Right renal cortex interstitium (tissue), 3 donors: ENCODE measurements at regions not wholly inside any gene's neighbourhood (a gene's known extent, or its start where the extent isn't known, plus 50 kb on each side); places are given as distances from the start of the nearest gene placed in this dataset.

Source experiments
- DNase-seq, 3 donors: peaks; one replicate each; pipeline ENCODE4 v3.0.0-alpha.2; 2013; ENCODE audit warnings: low read depth in 3 of 3, low spot score in 2 of 3

GRCh38 chrX:82070948-82071347, 869.0 kb downstream of the SH3BGRL start:
- DNase-seq = no peak

DNA sequence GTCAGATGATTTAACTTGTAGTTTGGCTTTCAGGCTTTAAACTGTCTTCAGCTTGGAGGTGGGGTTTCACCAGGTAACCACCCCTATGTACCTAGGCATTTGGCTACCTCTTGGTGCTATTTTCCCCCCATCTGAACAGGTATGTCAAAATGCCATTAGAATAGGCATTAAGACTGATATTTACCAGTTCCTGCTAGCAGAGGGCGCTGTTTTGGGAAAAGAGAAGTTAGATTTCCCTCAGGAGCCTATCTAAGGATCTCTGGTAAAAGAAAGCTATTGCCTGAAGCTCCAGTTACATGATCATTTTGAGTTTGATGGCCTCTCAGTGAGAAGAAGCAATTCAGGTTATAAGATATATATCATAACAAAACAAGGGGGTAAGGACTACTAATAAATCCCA, 879.1 kb downstream of the SH3BGRL start:
- no peak for DNase-seq

GRCh38 chrX:82087699-82088098, 885.8 kb downstream of the SH3BGRL start:
- DNase-seq = no peak

GRCh38 chrX:82092307-82092706, 890.4 kb downstream of the SH3BGRL start:
- no peak for DNase-seq

DNA sequence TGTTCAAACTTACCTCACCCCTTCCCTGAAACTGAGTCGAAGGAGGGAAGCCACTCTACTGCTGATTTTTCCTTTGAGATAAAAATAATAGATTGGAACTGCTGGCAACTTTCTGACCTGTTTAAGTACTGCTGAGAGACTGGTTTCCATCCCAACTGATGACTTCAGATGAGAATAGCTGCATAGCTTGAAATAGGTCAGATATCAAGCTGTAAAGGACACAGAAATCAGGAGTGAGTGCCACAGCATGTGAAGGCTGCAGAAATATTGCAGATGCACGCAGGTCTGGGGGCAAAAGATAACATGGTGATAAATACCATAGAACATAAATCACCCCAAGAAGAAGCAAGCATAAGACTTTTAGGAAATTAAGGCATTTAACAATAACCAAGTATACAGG, 923.2 kb downstream of the SH3BGRL start:
- DNase-seq = no peak

DNA sequence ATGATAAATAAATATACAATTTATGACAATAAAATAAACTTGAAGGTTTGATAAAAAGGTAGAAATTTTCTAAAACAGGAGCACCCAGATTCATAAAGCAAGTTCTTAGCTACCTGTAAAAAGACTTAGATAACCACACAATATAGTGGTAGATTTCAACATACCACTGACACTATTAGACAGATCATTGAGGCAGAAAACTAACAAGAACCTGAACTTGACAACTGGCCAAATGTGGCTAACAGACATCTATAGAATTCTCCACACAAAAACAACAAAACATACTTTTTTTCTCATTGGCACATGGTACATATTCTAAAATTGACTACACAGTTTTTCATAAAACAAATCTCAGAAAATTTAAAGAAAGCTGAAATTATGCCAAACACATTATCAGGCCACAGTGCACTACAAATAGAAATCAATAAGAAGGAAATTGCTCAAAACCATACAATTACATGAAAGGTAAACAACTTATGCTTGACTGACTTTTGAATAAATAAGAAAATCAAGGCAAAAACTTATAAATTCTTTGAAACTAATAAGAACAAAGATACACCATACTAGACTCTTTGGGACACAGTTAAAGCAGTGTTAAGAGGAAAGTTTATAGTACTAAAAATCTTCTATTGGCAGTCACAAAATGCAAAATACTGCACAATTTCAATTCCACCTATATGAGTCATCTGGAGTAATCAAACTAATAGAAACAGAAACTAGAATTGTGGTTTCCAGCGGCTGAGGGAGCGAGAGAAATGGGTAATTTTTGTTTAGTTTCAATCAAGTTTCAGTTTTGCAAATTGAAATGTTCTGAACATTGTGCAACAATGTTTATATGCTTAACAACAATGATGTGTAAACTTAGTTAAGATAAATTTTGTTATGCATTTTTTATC, 925.6 kb downstream of the SH3BGRL start:
- no peak for DNase-seq

- DNase-seq = no peak
Observed at GRCh38 chrX:82134378-82134777, 932.5 kb downstream of the SH3BGRL start.

- DNase-seq = no peak
Observed at GRCh38 chrX:82141942-82142341, 940.0 kb downstream of the SH3BGRL start.

DNA sequence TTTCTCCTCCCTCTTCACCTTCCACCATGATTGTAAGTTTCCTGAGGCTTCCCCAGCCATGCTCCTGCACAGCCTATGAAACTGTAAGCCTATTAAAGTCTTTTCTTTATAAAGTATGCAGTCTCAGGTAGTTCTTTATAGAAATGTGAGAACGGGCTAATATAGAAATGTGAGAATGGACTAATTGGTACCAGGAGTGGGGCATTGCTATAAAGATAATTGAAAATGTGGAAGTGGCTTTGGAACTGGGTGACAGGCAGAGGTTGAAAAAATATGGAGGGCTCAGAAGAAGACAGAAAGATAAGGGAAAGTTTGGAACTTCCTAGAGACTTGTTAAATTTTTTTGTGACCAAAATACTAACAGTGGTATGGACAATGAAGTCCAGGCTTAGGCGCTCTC, 959.3 kb downstream of the SH3BGRL start:
- no peak for DNase-seq

DNA sequence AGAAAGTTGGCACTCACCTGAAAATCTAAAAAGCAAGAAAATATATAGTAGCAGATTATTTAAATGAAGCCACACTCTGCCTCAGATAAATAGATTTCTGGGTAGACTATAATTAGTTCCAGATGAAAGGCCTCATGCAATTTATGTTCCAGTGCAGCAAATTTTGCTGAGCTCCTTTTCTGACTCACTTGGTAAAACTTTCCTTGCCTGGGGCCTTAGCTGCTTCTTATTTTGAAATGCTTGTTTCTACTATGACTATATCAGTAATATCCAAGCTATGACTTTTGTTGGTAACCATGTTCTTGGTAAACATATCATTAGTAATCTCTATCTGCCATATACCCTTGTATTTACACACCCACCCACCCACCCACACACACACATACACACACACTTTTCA, 961.8 kb downstream of the SH3BGRL start:
- no peak for DNase-seq

DNA sequence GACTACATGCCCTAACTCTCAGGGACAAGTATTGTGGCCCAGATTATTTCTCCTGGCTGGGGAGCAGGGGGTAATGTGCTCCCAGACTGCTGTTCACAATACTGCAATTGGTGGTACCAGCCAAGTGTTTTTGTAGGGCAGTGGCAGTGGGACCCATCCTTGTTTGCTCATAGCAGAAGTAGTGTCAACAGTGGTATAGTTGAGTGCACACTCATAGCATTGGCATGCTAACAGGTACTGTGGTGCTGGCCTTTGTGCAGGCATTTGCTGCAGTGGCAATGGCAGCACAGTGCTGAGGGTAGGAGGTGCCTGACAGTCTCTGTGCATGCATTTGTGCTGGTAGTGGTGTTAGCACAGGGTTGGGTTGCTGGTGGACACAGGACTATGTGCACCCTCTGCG, 995.0 kb downstream of the SH3BGRL start:
- DNase-seq = no peak

GRCh38 chrX:82208975-82209374, 1007.1 kb downstream of the SH3BGRL start:
- no peak for DNase-seq

GRCh38 chrX:82218361-82218760, 1016.5 kb downstream of the SH3BGRL start:
- DNase-seq = peak in 1 of 3 donors; percentile 0

DNA sequence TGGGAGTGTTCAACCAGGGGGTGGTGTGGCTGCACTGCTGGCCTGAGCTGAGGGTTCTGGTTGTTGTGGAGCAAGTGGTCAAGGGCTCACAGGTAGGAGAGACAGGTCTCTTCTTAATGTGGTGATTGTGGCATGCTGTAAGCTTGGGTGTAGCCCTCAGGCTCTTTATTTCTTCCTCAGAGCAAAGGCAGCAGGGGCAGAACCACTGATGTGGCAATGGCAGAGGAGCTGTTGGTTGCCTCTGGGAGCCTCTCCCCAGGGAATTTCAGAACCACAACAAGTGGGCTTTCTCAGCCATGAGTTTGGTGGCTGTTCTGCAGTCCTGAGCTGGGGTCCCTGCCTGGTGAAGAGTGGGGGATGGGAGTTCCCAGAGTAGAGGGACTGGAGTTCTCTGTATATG, 1017.2 kb downstream of the SH3BGRL start:
- no peak for DNase-seq

- DNase-seq = no peak
Observed at GRCh38 chrX:82224961-82225360, 1023.1 kb downstream of the SH3BGRL start.

GRCh38 chrX:82230013-82230412, 1028.1 kb downstream of the SH3BGRL start:
- DNase-seq = no peak

DNA sequence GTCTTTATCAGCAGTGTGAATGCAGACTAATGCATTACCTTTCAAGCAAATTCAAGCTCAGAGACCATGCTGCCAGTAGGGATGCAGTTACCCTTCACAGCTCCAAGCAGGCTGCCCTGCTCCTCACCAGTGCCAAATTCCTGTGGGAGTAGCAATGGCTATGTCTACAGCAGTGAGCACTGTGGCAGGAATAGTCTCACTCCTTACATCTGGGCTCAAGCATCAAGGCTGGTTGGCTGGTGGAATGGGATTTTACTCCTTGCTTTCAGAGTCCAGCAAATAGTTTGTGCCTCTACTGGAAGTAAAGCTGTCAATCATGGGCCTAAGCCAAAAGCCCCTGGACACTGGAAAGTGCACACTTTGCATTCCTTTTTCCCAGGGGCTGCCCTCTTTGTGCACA, 1030.8 kb downstream of the SH3BGRL start:
- DNase-seq = no peak

GRCh38 chrX:82237328-82237727, 1035.4 kb downstream of the SH3BGRL start:
- DNase-seq = no peak
